IMR-90 (cell line): ENCODE measurements at regions not wholly inside any gene's neighbourhood (a gene's known extent, or its start where the extent isn't known, plus 50 kb on each side); places are given as distances from the start of the nearest gene placed in this dataset.

Experiments
- ATAC-seq: fragments of 200-7000 bp; cut with Tn5 transposase; 2 replicates; pipeline ENCODE4 v1.9.1; 2020; ENCODE audit warnings: low read depth, mild to moderate bottlenecking, moderate library complexity
- BruUV-seq: library from RNA; stranded (reverse); fragments of 400-500 nt; replicated peaks from 2 replicates; lab custom pipeline; 2021; lab: Mats Ljungman, UMichigan
- CTCF ChIA-PET: fragments of 300-600 bp; formaldehyde crosslinking; extraction: SDS; loops from one replicate; lab custom pipeline; 2021; ENCODE audit warnings: antibody characterized with exemption; lab: Yijun Ruan, JAX
- POLR2A ChIA-PET: fragments of 300-600 bp; sonication (Branson Sonifier 250); formaldehyde crosslinking; loops from one replicate; lab custom pipeline; 2022; ENCODE audit warnings: antibody characterized with exemption; ENCODE audit not compliant: unreplicated experiment; lab: Charles Lee
- DNase-seq: peaks from one replicate; pipeline ENCODE4 v3.0.0; 2013
- H2AFZ ChIP-seq: replicated peaks from 2 replicates; pipeline ENCODE3; 2013; ENCODE audit warnings: low read length, mild to moderate bottlenecking; ENCODE audit not compliant: poor library complexity
- H2AK5ac ChIP-seq: 2 replicates; pipeline ENCODE4 v1.6.1; 2013; ENCODE audit warnings: low read depth, low read length, inconsistent platforms
- H2AK9ac ChIP-seq: replicated peaks from 2 replicates; pipeline ENCODE3; 2013; ENCODE audit warnings: mild to moderate bottlenecking, low read depth, low read length, moderate library complexity; ENCODE audit not compliant: poor library complexity
- H2BK120ac ChIP-seq: 2 replicates; pipeline ENCODE4 v1.6.1; 2013; ENCODE audit warnings: low read depth, low read length, inconsistent platforms
- H2BK15ac ChIP-seq: 3 replicates; pipeline ENCODE4 v1.6.1; 2013; ENCODE audit warnings: low read depth, low read length, inconsistent platforms
- H2BK20ac ChIP-seq: 2 replicates; pipeline ENCODE4 v1.6.1; 2013; ENCODE audit warnings: low read depth, mild to moderate bottlenecking, inconsistent platforms, low read length, moderate library complexity
- H2BK5ac ChIP-seq: 2 replicates; pipeline ENCODE4 v1.6.1; 2013; ENCODE audit warnings: mild to moderate bottlenecking, low read depth, low read length, inconsistent platforms; ENCODE audit not compliant: poor library complexity, severe bottlenecking
- H3K14ac ChIP-seq: replicated peaks from 2 replicates; pipeline ENCODE4 v1.6.1; 2013; ENCODE audit warnings: low read depth, low read length, inconsistent platforms
- H3K18ac ChIP-seq: 2 replicates; pipeline ENCODE4 v1.6.1; 2013; ENCODE audit warnings: low read depth, low read length, control low read depth
- H3K23ac ChIP-seq: 2 replicates; pipeline ENCODE4 v1.6.1; 2013; ENCODE audit warnings: low read depth, low read length, inconsistent platforms
- H3K27ac ChIP-seq: 2 replicates; pipeline ENCODE4 v1.5.1; 2013; ENCODE audit warnings: mild to moderate bottlenecking, control low read depth, low read length; ENCODE audit not compliant: insufficient read depth
- H3K27me3 ChIP-seq: 2 replicates; pipeline ENCODE4 v1.6.1; 2013; ENCODE audit warnings: low read length; ENCODE audit not compliant: control insufficient read depth, insufficient read depth
- H3K36me3 ChIP-seq: 2 replicates; pipeline ENCODE4 v1.6.1; 2013; ENCODE audit warnings: low read length, mixed read lengths; ENCODE audit not compliant: control insufficient read depth, insufficient read depth
- H3K4ac ChIP-seq: 2 replicates; pipeline ENCODE4 v1.6.1; 2013; ENCODE audit warnings: low read depth, low read length, inconsistent platforms
- H3K4me1 ChIP-seq: 2 replicates; pipeline ENCODE4 v1.6.1; 2013; ENCODE audit warnings: low read length, mixed read lengths; ENCODE audit not compliant: control insufficient read depth, insufficient read depth
- H3K4me2 ChIP-seq: 2 replicates; pipeline ENCODE4 v1.6.1; 2013; ENCODE audit warnings: low read depth, mild to moderate bottlenecking, control low read depth, low read length, moderate library complexity
- H3K4me3 ChIP-seq: 2 replicates; pipeline ENCODE4 v1.5.1; 2013; ENCODE audit warnings: low read depth, mild to moderate bottlenecking, control low read depth, low read length, moderate library complexity; ENCODE audit not compliant: insufficient read depth
- H3K56ac ChIP-seq: 2 replicates; pipeline ENCODE4 v1.6.1; 2013; ENCODE audit warnings: low read length, inconsistent platforms; ENCODE audit not compliant: insufficient read depth; ENCODE audit errors: extremely low read depth
- H3K79me1 ChIP-seq, 2 experiments: 2 replicates each; pipeline ENCODE4 v1.6.1; 2013; ENCODE audit warnings: low read length in 2 of 2, inconsistent platforms in 1 of 2, low read depth in 1 of 2
- H3K9ac ChIP-seq: 2 replicates; pipeline ENCODE4 v1.6.1; 2013; ENCODE audit warnings: low read depth, low read length, control low read depth
- H3K9me1 ChIP-seq: 2 replicates; pipeline ENCODE4 v1.6.1; 2013; ENCODE audit warnings: low read length, inconsistent platforms; ENCODE audit not compliant: insufficient read depth
- H3K9me3 ChIP-seq: 2 replicates; pipeline ENCODE4 v1.6.1; 2013; ENCODE audit warnings: low read length; ENCODE audit not compliant: control insufficient read depth, insufficient read depth
- H4K20me1 ChIP-seq: 2 replicates; pipeline ENCODE4 v1.6.1; 2013; ENCODE audit warnings: low read length, inconsistent platforms; ENCODE audit not compliant: insufficient read depth
- H4K5ac ChIP-seq: 2 replicates; pipeline ENCODE4 v1.6.1; 2013; ENCODE audit warnings: mild to moderate bottlenecking, low read depth, low read length, control low read depth
- H4K8ac ChIP-seq, 2 experiments: 2 replicates each; pipeline ENCODE4 v1.6.1; 2013; ENCODE audit warnings: low read depth in 2 of 2, low read length in 2 of 2, control low read depth in 1 of 2, inconsistent platforms in 1 of 2
- H4K91ac ChIP-seq: 2 replicates; pipeline ENCODE4 v1.6.1; 2013; ENCODE audit warnings: low read depth, low read length, inconsistent platforms; ENCODE audit not compliant: insufficient read depth
- CTCF ChIP-seq: conservative IDR thresholded peaks from 2 replicates; pipeline ENCODE4 v1.5.1; 2012; ENCODE audit warnings: mild to moderate bottlenecking, low read depth, low read length, improper control_type of control experiment
- FOS ChIP-seq: fragments of 150-350 bp; IDR thresholded peaks from 2 replicates; pipeline ENCODE4 v1.6.1; 2016; ENCODE audit warnings: low read depth, low read length
- MAZ ChIP-seq: IDR thresholded peaks from 2 replicates; pipeline ENCODE4 v1.6.1; 2012; ENCODE audit warnings: low read depth, mild to moderate bottlenecking, low read length, improper control_type of control experiment, moderate library complexity, borderline replicate concordance
- RAD21 ChIP-seq: IDR thresholded peaks from 2 replicates; pipeline ENCODE4 v1.6.1; 2012; ENCODE audit warnings: low read length, improper control_type of control experiment
- RCOR1 ChIP-seq: IDR thresholded peaks from 2 replicates; pipeline ENCODE4 v1.6.1; 2012; ENCODE audit warnings: mild to moderate bottlenecking, low read length, improper control_type of control experiment; ENCODE audit not compliant: insufficient replicate concordance
- RFX5 ChIP-seq: IDR thresholded peaks from 2 replicates; pipeline ENCODE4 v1.8.0; 2012; ENCODE audit warnings: low read depth, mild to moderate bottlenecking, low read length, moderate library complexity
- WGBS, 2 experiments: methylation state at CpG; one replicate each; pipeline versions ENCODE4 v1.1.5 to v1.1.7; 2013; ENCODE audit warnings: missing lambda C conversion rate in 2 of 2; ENCODE audit not compliant: insufficient read length in 1 of 2; ENCODE audit errors: extremely low coverage in 2 of 2; 5-methylcytosine and 5-hydroxymethylcytosine counted together
- dilution Hi-C: fragments of 300-500 bp; cut with HindIII; formaldehyde crosslinking; loops from one replicate; pipeline ENCODE4 v1.14.3; 2018; ENCODE audit warnings: low sequenced_read_pairs; ENCODE audit not compliant: unreplicated experiment
- in situ Hi-C: fragments of 300-500 bp; cut with MboI; formaldehyde crosslinking; loops from 3 replicates; pipeline ENCODE4 v1.14.3; 2019; ENCODE audit warnings: low sequenced_read_pairs, inconsistent platforms, mixed read lengths
- intact Hi-C: fragments of 100-400 bp; cut with micrococcal nuclease; formaldehyde crosslinking; loops from 2 replicates; pipeline ENCODE4 v1.10.0; 2022

- POLR2A ChIA-PET = no interaction called here
- ATAC-seq = no peak
- 81% methylated on average over 5 of the region's 13 CpGs; no CpG with 5 or more reads in 1 of the 2 experiments for WGBS, 2 experiments
These were observed 192.4 kb downstream of the SEMA6A start for GRCh38 chr5:116382032-116382873.

More at GRCh38 chr5:116382032-116382873, 192.4 kb downstream of the SEMA6A start:
- no peak overlapping the region for H3K4me3 ChIP-seq
- no peaks in the 10 kb centered on the region for H3K9me3 ChIP-seq
- H4K91ac ChIP-seq = no peak overlapping the region
- H3K4me2 ChIP-seq = no peak overlapping the region
- H3K9me1 ChIP-seq = no peaks in the 10 kb centered on the region
- H3K4me1 ChIP-seq = no peaks in the 10 kb centered on the region
- H3K4ac ChIP-seq = no peak overlapping the region
- no TSS peak for BruUV-seq
- no peak overlapping the region for H3K9ac ChIP-seq
- H2AFZ ChIP-seq = no peak overlapping the region
- no peak for TF ChIP-seq CTCF
- no peak for TF ChIP-seq RCOR1
- no peak for TF ChIP-seq FOS
- TF ChIP-seq RAD21 = no peak
- no peak for TF ChIP-seq MAZ
- no peak for TF ChIP-seq RFX5
- CTCF ChIA-PET = no interaction called here
- intact Hi-C loops = no loop called here
- no peaks in the 10 kb centered on the region for H3K36me3 ChIP-seq
- H2BK120ac ChIP-seq = no peak overlapping the region
- DNase-seq = no peak
- H3K27ac ChIP-seq = no peak overlapping the region
- no peak overlapping the region for H2BK5ac ChIP-seq
- no peak overlapping the region for H3K23ac ChIP-seq
- H2BK15ac ChIP-seq = no peak overlapping the region
- H4K5ac ChIP-seq = no peak overlapping the region
- H2BK20ac ChIP-seq = no peak overlapping the region
- in situ Hi-C loops = no loop called here
- no peak overlapping the region for H3K18ac ChIP-seq
- H2AK9ac ChIP-seq = no peak overlapping the region
- no peak overlapping the region for H4K8ac ChIP-seq
- dilution Hi-C loops = no loop called here
- no peak overlapping the region for H2AK5ac ChIP-seq
- H3K79me1 ChIP-seq = no peaks in the 10 kb centered on the region
- no peak overlapping the region for H3K56ac ChIP-seq
- H4K20me1 ChIP-seq = no peaks in the 10 kb centered on the region
- H3K27me3 ChIP-seq = no peaks in the 10 kb centered on the region
- no peak overlapping the region for H3K14ac ChIP-seq
